Duodenal mucosa (tissue), 2 donors: ENCODE measurements at regions not wholly inside any gene's neighbourhood (a gene's known extent, or its start where the extent isn't known, plus 50 kb on each side); places are given as distances from the start of the nearest gene placed in this dataset.

Experiments used
- H3K27ac ChIP-seq: one replicate; pipeline ENCODE4 v1.7.0; 2013; ENCODE audit warnings: low read depth, low read length
- H3K27me3 ChIP-seq, 2 donors: one replicate each; pipeline ENCODE4 v1.7.0; 2013; ENCODE audit warnings: low read length in 2 of 2, control low read depth in 1 of 2; ENCODE audit not compliant: insufficient read depth in 2 of 2, control insufficient read depth in 1 of 2
- H3K36me3 ChIP-seq, 2 donors: one replicate each; pipeline ENCODE4 v1.7.0; 2013; ENCODE audit warnings: low read length in 2 of 2, control low read depth in 1 of 2; ENCODE audit not compliant: insufficient read depth in 2 of 2, control insufficient read depth in 1 of 2
- H3K4me1 ChIP-seq, 2 donors: one replicate each; pipeline ENCODE4 v1.7.0; 2013; ENCODE audit warnings: low read length in 2 of 2, control low read depth in 1 of 2; ENCODE audit not compliant: insufficient read depth in 2 of 2, control insufficient read depth in 1 of 2
- H3K4me3 ChIP-seq, 2 donors: one replicate each; pipeline ENCODE4 v1.7.0; 2013; ENCODE audit warnings: low read length in 2 of 2, low read depth in 1 of 2
- H3K9ac ChIP-seq, 2 donors: one replicate each; pipeline ENCODE4 v1.7.0; 2013; ENCODE audit warnings: low read length in 2 of 2, low read depth in 1 of 2
- H3K9me3 ChIP-seq, 2 donors: one replicate each; pipeline ENCODE4 v1.7.0; 2013; ENCODE audit warnings: low read length in 2 of 2, control low read depth in 1 of 2; ENCODE audit not compliant: control insufficient read depth in 1 of 2

DNA sequence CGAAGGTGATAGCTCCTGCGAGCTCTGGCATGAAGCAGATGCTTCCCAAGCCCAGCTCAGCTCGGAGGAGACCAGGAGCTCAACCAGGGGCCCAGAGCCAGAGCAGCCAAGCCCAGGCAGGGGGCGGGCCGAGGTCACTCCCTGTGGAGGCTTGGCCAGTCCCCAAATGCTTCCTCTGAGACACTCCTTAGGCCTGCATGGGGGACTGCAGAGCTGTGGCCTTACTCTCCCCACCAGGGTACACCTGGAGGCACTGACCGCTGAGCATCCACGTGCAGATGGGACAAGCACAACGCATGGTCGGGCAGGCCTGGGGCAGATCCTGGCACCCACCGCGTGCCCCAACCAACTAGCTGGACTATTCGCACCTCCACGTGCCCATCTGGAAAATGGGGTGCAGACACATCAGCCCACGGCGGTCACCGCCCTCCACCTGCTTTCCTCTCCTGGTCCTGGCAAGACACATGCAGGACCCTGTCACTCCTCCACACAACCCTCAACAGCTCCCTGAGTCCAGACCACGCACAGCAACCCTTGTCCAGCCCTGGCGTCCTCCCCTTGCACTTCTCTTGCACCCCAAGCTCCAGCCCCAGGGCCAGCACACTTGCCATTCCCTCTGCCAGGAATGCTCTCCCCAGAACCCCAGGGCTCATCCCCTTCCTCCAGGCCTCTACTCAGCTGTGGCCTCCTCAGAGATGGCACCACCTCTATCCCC lies 164.7 kb upstream of the IQSEC1 start:
- Histone ChIP-seq H3K9ac (no peak overlapping the region), H3K36me3 (no peaks in the 10 kb centered on the region), H3K9me3 (no peaks in the 10 kb centered on the region), H3K27me3 (peaks cover 0 to 5% of the 10 kb centered on the region in 2 donors), H3K4me1 (peaks cover 0 to 4% of the 10 kb centered on the region in 2 donors), H3K27ac (no peak overlapping the region), H3K4me3 (no peak overlapping the region)

DNA sequence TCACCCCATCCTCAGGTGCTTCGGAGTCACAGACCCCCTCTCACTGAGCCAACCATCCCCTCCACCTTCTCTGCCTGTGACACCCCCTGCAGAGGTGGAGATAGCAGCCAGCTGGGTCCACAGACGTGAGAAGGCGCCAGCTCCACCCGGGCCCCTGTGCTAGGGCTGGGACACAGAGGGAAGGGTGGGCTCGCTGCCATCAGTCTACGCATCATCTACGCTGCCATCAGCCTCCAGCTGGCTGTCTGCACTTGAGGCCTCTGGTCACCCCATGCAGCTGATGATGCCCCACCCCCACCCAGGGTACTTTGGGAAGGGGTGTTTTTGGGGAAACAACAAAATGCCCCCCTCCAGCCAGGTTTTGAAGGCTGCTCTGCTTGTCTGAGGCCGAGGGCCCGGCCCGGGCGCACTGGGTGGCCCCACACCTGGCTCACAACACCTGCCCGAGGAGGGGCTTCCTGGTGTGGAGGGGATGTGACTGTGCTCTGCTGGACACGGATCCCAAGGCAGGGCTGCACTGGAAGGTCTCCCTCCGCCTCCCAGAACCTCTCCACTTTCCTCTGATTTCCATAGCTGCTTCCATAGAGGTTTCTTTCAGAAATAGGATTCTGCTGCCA lies 163.4 kb upstream of the IQSEC1 start:
- peaks cover 0 to 5% of the 10 kb centered on the region in 2 donors for H3K27me3 ChIP-seq
- peaks cover 0 to 4% of the 10 kb centered on the region in 2 donors for H3K4me1 ChIP-seq
- no peaks in the 10 kb centered on the region for H3K36me3 ChIP-seq

GRCh38 chr3:13235897-13236296 lies 162.7 kb upstream of the IQSEC1 start:
- H3K36me3 ChIP-seq = no peaks in the 10 kb centered on the region
- peaks cover 0 to 4% of the 10 kb centered on the region in 2 donors for H3K4me1 ChIP-seq
- H3K27me3 ChIP-seq = peaks cover 0 to 5% of the 10 kb centered on the region in 2 donors

More for the DNA sequence above, 163.4 kb upstream of the IQSEC1 start:
- Histone ChIP-seq H3K9ac (no peak overlapping the region), H3K9me3 (no peaks in the 10 kb centered on the region), H3K27ac (no peak overlapping the region), H3K4me3 (no peak overlapping the region)

DNA sequence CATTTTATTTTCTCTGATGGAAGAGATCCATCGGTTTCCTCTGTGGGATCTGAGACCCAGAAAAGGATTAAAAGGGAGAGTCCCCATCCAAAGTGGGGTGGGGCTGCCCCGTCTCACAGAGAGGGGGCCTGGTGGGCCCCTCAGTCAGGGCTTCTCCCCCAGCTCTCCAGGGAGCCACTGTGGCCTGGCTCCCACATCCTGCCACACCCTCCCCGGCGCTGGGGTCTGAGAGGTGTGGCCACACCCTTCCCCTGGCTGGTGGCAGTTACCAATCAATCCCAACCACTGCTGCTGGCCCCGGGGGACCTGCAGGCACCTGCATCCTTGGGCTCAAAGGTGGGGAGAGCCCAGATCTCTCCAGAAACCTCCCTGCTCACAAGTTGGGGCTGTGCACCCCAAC lies 161.8 kb upstream of the IQSEC1 start:
- no peaks in the 10 kb centered on the region for H3K9me3 ChIP-seq
- H3K27me3 ChIP-seq = peaks cover 0 to 5% of the 10 kb centered on the region in 2 donors
- no peaks in the 10 kb centered on the region for H3K36me3 ChIP-seq

More at GRCh38 chr3:13235897-13236296, 162.7 kb upstream of the IQSEC1 start:
- Histone ChIP-seq H3K27ac (no peak overlapping the region), H3K4me3 (no peak overlapping the region), H3K9ac (no peak overlapping the region), H3K9me3 (no peaks in the 10 kb centered on the region)

GRCh38 chr3:13234666-13235065 lies 161.4 kb upstream of the IQSEC1 start:
- Histone ChIP-seq H3K9ac (no peak overlapping the region), H3K27ac (no peak overlapping the region), H3K27me3 (peaks cover 0 to 5% of the 10 kb centered on the region in 2 donors), H3K4me1 (peaks cover 0 to 4% of the 10 kb centered on the region in 2 donors), H3K36me3 (no peaks in the 10 kb centered on the region), H3K9me3 (no peaks in the 10 kb centered on the region), H3K4me3 (no peak overlapping the region)

More for the DNA sequence above, 161.8 kb upstream of the IQSEC1 start:
- no peak overlapping the region for H3K9ac ChIP-seq
- H3K4me3 ChIP-seq = no peak overlapping the region
- H3K4me1 ChIP-seq = peaks cover 0 to 4% of the 10 kb centered on the region in 2 donors
- H3K27ac ChIP-seq = no peak overlapping the region

GRCh38 chr3:13233487-13234485 lies 160.6 kb upstream of the IQSEC1 start:
- H3K36me3 ChIP-seq = no peaks in the 10 kb centered on the region
- no peaks in the 10 kb centered on the region for H3K9me3 ChIP-seq
- H3K27ac ChIP-seq = no peak overlapping the region
- no peak overlapping the region for H3K4me3 ChIP-seq
- H3K9ac ChIP-seq = no peak overlapping the region
- H3K27me3 ChIP-seq = peaks cover 0 to 5% of the 10 kb centered on the region in 2 donors
- peaks cover 0 to 4% of the 10 kb centered on the region in 2 donors for H3K4me1 ChIP-seq

- Histone ChIP-seq H3K27me3 (peaks cover 0 to 5% of the 10 kb centered on the region in 2 donors), H3K36me3 (no peaks in the 10 kb centered on the region), H3K27ac (no peak overlapping the region)
Observed at GRCh38 chr3:13231781-13232666, 158.8 kb upstream of the IQSEC1 start.

DNA sequence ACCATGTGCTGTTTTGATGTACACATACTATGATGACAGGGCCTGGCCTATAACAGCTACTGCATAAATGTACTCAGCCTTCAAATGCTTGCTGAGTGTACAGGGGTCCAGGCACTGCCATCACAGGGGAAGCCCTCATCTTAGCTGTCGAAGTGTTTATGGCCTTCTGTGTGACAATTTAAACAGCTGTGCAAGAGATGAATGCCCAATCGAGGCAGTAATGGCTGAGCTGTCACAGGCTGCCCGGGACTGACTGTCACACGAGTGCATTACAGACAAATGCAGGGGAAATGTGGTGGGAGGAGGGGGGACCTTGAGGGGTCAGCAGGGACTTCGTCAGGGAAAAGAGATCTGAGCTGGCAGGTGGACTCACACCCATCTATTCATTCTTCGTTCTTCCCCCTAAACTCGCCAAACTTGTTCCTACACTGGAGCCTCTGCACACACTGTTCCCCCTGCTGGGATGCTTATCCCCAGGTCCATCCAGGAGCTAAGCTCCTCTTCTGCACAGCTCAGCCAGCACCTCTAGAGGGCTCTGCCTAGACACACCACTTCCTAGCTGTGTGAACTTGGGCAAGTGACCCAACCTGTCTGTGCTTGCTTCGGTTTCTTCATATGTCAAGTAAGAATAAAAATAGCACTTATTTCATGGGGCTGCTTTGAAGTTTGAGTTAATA lies 156.2 kb upstream of the IQSEC1 start:
- H3K4me3 ChIP-seq = no peak overlapping the region
- peaks cover 0 to 4% of the 10 kb centered on the region in 2 donors for H3K4me1 ChIP-seq
- H3K27me3 ChIP-seq = no peaks in the 10 kb centered on the region
- no peak overlapping the region for H3K27ac ChIP-seq
- H3K9ac ChIP-seq = no peak overlapping the region
- H3K9me3 ChIP-seq = no peaks in the 10 kb centered on the region
- no peaks in the 10 kb centered on the region for H3K36me3 ChIP-seq

More at GRCh38 chr3:13231781-13232666, 158.8 kb upstream of the IQSEC1 start:
- no peaks in the 10 kb centered on the region for H3K9me3 ChIP-seq
- H3K4me3 ChIP-seq = no peak overlapping the region
- peaks cover 0 to 4% of the 10 kb centered on the region in 2 donors for H3K4me1 ChIP-seq
- H3K9ac ChIP-seq = no peak overlapping the region

GRCh38 chr3:13228584-13228983 lies 155.4 kb upstream of the IQSEC1 start:
- H3K9me3 ChIP-seq = no peaks in the 10 kb centered on the region
- peaks cover 0 to 2% of the 10 kb centered on the region in 2 donors for H3K4me1 ChIP-seq
- no peak overlapping the region for H3K9ac ChIP-seq
- H3K27ac ChIP-seq = no peak overlapping the region
- H3K4me3 ChIP-seq = no peak overlapping the region
- no peaks in the 10 kb centered on the region for H3K27me3 ChIP-seq
- no peaks in the 10 kb centered on the region for H3K36me3 ChIP-seq
